Left ventricle myocardium inferior (tissue), 1 donor: ENCODE measurements at regions not wholly inside any gene's neighbourhood (a gene's known extent, or its start where the extent isn't known, plus 50 kb on each side); places are given as distances from the start of the nearest gene placed in this dataset.
"Not testable (repeated sequence)": the region's sequence is repeated elsewhere in the genome, so short reads cannot be mapped to it uniquely, and the experiment has no call there.

Experiments used
- DNase-seq: peaks from one replicate; pipeline ENCODE4 v3.0.0-alpha.2; 2020
- H3K27ac ChIP-seq: fragments of 200-600 bp; replicated peaks from 2 replicates; pipeline ENCODE4 v1.8.0; 2021
- H3K27me3 ChIP-seq: fragments of 200-600 bp; 2 replicates; pipeline ENCODE4 v1.8.0; 2021; ENCODE audit warnings: low read depth
- H3K36me3 ChIP-seq: fragments of 200-600 bp; 2 replicates; pipeline ENCODE4 v1.8.0; 2021
- H3K4me1 ChIP-seq: fragments of 200-600 bp; 2 replicates; pipeline ENCODE4 v1.8.0; 2021
- H3K4me3 ChIP-seq: fragments of 200-600 bp; 2 replicates; pipeline ENCODE4 v1.8.0; 2021; ENCODE audit warnings: mild to moderate bottlenecking, moderate library complexity
- H3K9me3 ChIP-seq: fragments of 200-600 bp; replicated peaks from 2 replicates; pipeline ENCODE4 v1.8.0; 2021
- CTCF ChIP-seq: fragments of 200-600 bp; IDR thresholded peaks from 2 replicates; pipeline ENCODE4 v1.8.0; 2021; ENCODE audit warnings: antibody characterized with exemption, mild to moderate bottlenecking, borderline replicate concordance
- intact Hi-C: fragments of 100-400 bp; cut with micrococcal nuclease; formaldehyde crosslinking; loops from one replicate; pipeline ENCODE4 v1.11.0; 2022
- donor health status: DM: no; HTN: yes; CAD: no; lungs with severe emphysema.

DNA sequence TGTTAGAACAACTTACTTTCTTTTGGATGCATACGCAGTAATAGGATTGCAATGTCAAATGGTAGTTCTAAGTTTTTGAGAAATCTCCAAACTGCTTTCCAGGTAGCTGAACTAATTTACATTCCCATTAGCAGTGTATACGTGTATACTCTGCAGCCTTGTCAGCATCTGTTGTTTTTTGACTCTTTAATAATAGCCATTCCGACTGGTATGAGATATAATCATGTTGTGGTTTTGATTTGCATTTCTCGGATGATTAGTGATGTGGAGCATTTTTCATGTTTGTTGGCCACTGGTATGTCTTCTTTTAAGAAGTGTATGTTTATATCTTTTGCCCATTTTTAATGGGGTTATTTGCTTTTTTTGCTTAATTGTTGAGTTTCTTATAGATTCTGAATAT is 76.9 kb upstream of the HNRNPA1L2 start:
- H3K27me3 ChIP-seq, H3K27ac ChIP-seq, DNase-seq, H3K4me1 ChIP-seq, H3K9me3 ChIP-seq, H3K4me3 ChIP-seq, intact Hi-C loops, H3K36me3 ChIP-seq: not testable (repeated sequence)

DNA sequence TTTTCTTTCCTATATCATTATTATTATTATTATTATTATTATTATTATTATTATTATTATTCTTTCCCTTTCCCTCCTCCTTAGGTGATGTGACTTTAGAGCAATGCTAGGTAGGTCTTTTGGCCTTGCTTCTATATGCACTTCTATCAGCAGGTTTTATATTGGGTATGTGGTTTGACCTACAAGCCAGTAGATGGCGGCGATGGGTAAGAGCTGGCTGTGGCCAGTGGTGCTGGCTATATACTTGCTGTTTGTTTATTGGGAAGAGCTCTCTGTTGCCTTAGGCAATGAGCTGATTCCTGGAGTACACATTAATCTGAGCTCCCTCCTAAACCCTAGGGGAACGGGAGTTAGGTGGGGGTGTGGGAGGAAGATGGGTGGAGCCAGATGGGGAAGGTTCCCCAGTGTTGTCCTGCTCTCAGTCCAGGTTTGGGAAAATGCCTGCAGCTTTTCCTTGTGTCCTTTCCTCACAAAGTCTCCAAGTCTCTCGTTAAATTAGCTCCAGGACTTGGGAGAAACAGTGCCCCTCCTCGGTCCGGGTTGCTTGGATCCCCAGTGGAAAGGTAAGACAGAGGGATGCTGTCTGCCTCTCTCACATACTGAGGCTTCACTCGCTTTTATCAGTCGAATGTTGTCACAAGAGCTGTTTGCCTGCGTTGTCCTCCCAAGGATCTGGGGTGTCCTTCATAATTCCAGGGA is 72.2 kb upstream of the HNRNPA1L2 start:
- H3K4me1 ChIP-seq, intact Hi-C loops, H3K27me3 ChIP-seq, H3K36me3 ChIP-seq, H3K27ac ChIP-seq, H3K9me3 ChIP-seq: not testable (repeated sequence)
- DNase-seq: peak; percentile 17
- TF ChIP-seq CTCF: peak; percentile 53
- H3K4me3 ChIP-seq: peak overlapping the region; percentile 14

DNA sequence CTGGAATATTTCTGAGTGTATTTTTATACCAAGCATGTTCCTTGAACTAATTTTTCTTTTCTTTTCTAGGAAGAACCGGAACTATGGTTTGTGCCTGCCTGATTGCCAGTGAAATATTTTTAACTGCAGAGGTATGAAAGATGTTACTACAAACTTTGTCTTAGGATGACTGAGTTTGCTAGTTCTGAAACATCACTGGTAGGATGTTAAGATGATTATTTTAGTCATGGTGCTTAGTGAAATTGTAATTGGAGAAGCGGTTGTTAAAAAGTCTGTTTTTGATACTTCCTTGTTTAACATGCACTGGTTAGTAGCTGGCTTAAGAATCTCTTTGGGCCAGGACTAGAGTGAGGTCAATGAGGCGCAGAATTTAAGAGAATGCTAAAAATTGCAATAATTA is 71.1 kb upstream of the HNRNPA1L2 start:
- H3K36me3 ChIP-seq, H3K4me1 ChIP-seq, H3K27ac ChIP-seq, DNase-seq, H3K9me3 ChIP-seq, H3K4me3 ChIP-seq, H3K27me3 ChIP-seq, intact Hi-C loops: not testable (repeated sequence)

GRCh38 chr13:52582962-52583361 is 59.3 kb upstream of the HNRNPA1L2 start:
- intact Hi-C loops, H3K9me3 ChIP-seq, H3K27me3 ChIP-seq, H3K27ac ChIP-seq, H3K4me1 ChIP-seq, H3K36me3 ChIP-seq, H3K4me3 ChIP-seq, DNase-seq: not testable (repeated sequence)
